CD4-positive, CD25-positive, alpha-beta regulatory T cell (primary cell): ENCODE measurements at regions not wholly inside any gene's neighbourhood (a gene's known extent, or its start where the extent isn't known, plus 50 kb on each side); places are given as distances from the start of the nearest gene placed in this dataset.
"Not testable (repeated sequence)": the region's sequence is repeated elsewhere in the genome, so short reads cannot be mapped to it uniquely, and the experiment has no call there.

Source experiments
- ATAC-seq, 2 donors: fragments of 150-1000 bp; cut with Tn5 transposase; one replicate each; pipeline ENCODE4 v1.10.0; 2021; ENCODE audit warnings: low read depth in 2 of 2, moderate number of reproducible peaks in 2 of 2, moderate library complexity in 1 of 2
- DNase-seq, 3 donors: peaks; one replicate each; pipeline versions ENCODE4 v3.0.0 to v3.0.0-alpha.2; 2012 to 2022; ENCODE audit warnings: mixed read lengths in 1 of 3
- H3K27ac ChIP-seq: one replicate; pipeline ENCODE4 v1.7.0; 2013; ENCODE audit warnings: mild to moderate bottlenecking, low read length; ENCODE audit not compliant: insufficient read depth, poor library complexity, severe bottlenecking
- H3K27me3 ChIP-seq: one replicate; pipeline ENCODE4 v1.7.0; 2013; ENCODE audit warnings: low read length; ENCODE audit not compliant: control insufficient read depth, insufficient read depth
- H3K36me3 ChIP-seq: one replicate; pipeline ENCODE4 v1.7.0; 2013; ENCODE audit warnings: mild to moderate bottlenecking, low read length, moderate library complexity; ENCODE audit not compliant: control insufficient read depth, insufficient read depth
- H3K4me1 ChIP-seq: 2 replicates; pipeline ENCODE4 v1.7.0; 2013; ENCODE audit warnings: mild to moderate bottlenecking, low read length; ENCODE audit not compliant: insufficient read depth, control insufficient read depth, poor library complexity, severe bottlenecking
- H3K4me3 ChIP-seq: one replicate; pipeline ENCODE4 v1.7.0; 2013; ENCODE audit warnings: low read depth, mild to moderate bottlenecking, low read length, moderate library complexity
- H3K9me3 ChIP-seq, 2 experiments: 1 replicate in 1 of 2; 2 replicates in 1 of 2; pipeline ENCODE4 v1.7.0; 2013; ENCODE audit warnings: low read length in 2 of 2, mild to moderate bottlenecking in 1 of 2, moderate library complexity in 1 of 2; ENCODE audit not compliant: control insufficient read depth in 2 of 2
- H3K27ac Mint-ChIP-seq, 3 donors: one replicate each; pipeline ENCODE4 v1.8.0; 2020 to 2022; ENCODE audit warnings: mild to moderate bottlenecking in 3 of 3, mixed read lengths in 3 of 3, moderate library complexity in 2 of 3
- H3K27me3 Mint-ChIP-seq: one replicate; pipeline ENCODE4 v1.8.0; 2022; ENCODE audit warnings: mild to moderate bottlenecking, mixed read lengths
- H3K36me3 Mint-ChIP-seq: one replicate; pipeline ENCODE4 v1.8.0; 2020; ENCODE audit warnings: mixed read lengths
- H3K4me1 Mint-ChIP-seq, 4 donors: one replicate each; pipeline ENCODE4 v1.8.0; 2020 to 2022; ENCODE audit warnings: mixed read lengths in 4 of 4, mild to moderate bottlenecking in 1 of 4
- H3K4me3 Mint-ChIP-seq, 4 donors: one replicate each; pipeline ENCODE4 v1.8.0; 2020 to 2022; ENCODE audit warnings: mild to moderate bottlenecking in 4 of 4, mixed read lengths in 4 of 4, moderate library complexity in 3 of 4
- H3K9me3 Mint-ChIP-seq, 7 donors: one replicate each; pipeline ENCODE4 v1.8.0; 2020 to 2022; ENCODE audit warnings: mixed read lengths in 7 of 7, mild to moderate bottlenecking in 3 of 7, moderate library complexity in 2 of 7

DNA sequence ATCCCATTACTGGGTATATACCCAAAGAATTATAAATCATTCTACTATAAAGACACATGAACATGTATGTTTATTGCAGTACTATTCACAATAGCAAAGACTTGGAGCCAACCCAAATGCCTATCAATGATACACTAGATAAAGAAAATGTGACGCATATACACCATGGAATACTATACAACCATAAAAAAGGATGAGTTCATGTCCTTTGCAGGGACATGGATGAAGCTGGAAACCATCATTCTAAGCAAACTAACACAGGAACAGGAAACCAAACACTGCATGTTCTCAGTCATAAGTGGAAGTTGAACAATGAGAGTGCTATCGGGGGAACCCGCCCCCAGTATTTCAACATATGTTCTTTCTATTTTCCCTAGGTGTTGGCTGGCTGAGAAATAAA lies 232.0 kb downstream of the ZIC3 start:
- not testable (repeated sequence) for H3K36me3 Mint-ChIP-seq, H3K27ac ChIP-seq, H3K27ac Mint-ChIP-seq, DNase-seq, H3K27me3 ChIP-seq, H3K4me1 Mint-ChIP-seq, H3K4me3 ChIP-seq, ATAC-seq, H3K9me3 ChIP-seq, H3K4me3 Mint-ChIP-seq, H3K4me1 ChIP-seq, H3K36me3 ChIP-seq, H3K27me3 Mint-ChIP-seq, H3K9me3 Mint-ChIP-seq

DNA sequence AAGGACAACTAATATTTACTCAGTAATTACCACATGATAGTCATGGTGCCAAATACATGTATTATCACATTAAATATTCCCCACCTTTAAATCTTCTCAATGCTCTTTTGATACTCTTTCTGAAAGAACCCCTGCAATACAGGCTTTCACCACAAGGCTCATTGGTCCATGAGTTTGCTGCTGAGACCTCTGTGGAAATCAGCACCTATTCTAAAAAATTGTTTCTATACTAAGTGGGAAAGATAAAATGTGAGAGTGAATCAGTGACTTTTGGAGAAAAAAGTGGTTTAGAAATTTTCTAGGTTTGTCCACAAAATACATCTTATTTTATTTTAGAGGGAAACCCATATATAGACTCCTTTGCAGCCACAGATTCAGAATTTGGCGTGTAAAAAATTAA lies 257.3 kb downstream of the ZIC3 start:
- H3K36me3 Mint-ChIP-seq = no peaks in the 10 kb centered on the region

DNA sequence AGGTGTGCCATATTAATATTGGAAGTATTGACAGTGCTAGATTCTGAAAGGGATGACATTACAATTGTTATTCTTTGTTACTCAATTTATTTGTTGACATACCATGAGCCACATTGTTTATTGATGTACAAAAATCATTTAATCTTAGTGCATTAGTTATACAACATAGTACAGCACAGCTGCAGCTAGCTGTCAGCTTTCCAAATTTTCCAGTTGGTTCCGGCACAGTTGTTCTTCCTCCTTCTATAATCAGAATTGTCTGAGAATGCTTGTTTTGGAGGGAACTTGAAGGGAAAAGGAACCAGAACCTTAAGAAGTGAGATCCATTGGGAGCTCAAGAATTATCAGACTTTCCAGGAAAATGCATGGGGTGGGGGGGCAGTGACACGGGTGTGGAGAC lies 281.4 kb downstream of the ZIC3 start:
- DNase-seq (no peak), ATAC-seq (no peak)
- no peaks in the 10 kb centered on the region for H3K9me3 ChIP-seq
- H3K27me3 ChIP-seq = no peaks in the 10 kb centered on the region
- no peaks in the 10 kb centered on the region for H3K36me3 ChIP-seq
- no peaks in the 10 kb centered on the region for H3K4me1 ChIP-seq
- H3K27ac ChIP-seq = no peak overlapping the region
- Mint-ChIP-seq H3K4me1 (no peaks in the 10 kb centered on the region), H3K36me3 (no peaks in the 10 kb centered on the region), H3K27me3 (no peaks in the 10 kb centered on the region), H3K9me3 (peaks cover 0 to 1% (median 0%) of the 10 kb centered on the region in 7 donors), H3K4me3 (no peak overlapping the region), H3K27ac (no peak overlapping the region)
- no peak overlapping the region for H3K4me3 ChIP-seq

More for the DNA sequence above, 257.3 kb downstream of the ZIC3 start:
- Histone ChIP-seq H3K4me1 (no peaks in the 10 kb centered on the region), H3K36me3 (no peaks in the 10 kb centered on the region), H3K27me3 (no peaks in the 10 kb centered on the region), H3K4me3 (no peak overlapping the region), H3K27ac (no peak overlapping the region), H3K9me3 (no peaks in the 10 kb centered on the region)
- DNase-seq (no peak), ATAC-seq (no peak)
- no peak overlapping the region for H3K27ac Mint-ChIP-seq
- no peaks in the 10 kb centered on the region for H3K4me1 Mint-ChIP-seq
- H3K4me3 Mint-ChIP-seq = no peak overlapping the region
- H3K9me3 Mint-ChIP-seq = peaks cover 0 to 1% (median 0%) of the 10 kb centered on the region in 7 donors
- no peaks in the 10 kb centered on the region for H3K27me3 Mint-ChIP-seq

DNA sequence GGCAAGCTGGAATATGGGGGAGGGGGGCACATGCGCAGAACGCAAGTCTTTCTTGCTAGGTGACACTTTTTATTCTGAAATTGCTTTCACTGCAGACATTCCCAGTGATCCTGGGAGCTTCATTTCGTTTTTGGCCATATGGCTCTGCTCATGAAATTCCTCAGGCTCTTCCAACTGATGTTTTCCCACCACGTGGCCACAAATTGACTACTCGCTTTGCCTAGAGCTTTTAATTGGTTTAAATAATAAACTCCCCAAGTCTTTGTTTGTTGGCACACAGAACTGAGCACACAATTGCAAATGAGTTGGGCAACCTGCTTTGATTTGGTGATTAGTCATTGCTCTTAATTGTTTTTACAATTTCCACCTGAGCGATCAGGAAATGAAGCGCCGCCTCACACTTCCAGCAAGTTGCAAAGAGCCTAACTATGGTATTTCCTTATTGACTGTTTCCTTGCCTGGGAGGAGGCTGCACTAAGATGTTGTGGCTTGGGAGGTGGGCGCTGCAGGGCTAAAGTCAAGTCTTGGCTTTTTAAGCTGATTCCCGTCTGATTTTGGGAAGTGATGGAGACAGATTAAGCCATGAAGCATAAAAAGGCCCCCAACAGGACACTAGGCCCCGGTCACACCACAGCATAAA lies 282.5 kb downstream of the ZIC3 start:
- ATAC-seq = no peak
- no peaks in the 10 kb centered on the region for H3K4me1 ChIP-seq
- no peak overlapping the region for H3K4me3 ChIP-seq
- H3K36me3 Mint-ChIP-seq = no peaks in the 10 kb centered on the region
- no peaks in the 10 kb centered on the region for H3K4me1 Mint-ChIP-seq
- no peak overlapping the region for H3K4me3 Mint-ChIP-seq
- peaks cover 0 to 1% (median 0%) of the 10 kb centered on the region in 7 donors for H3K9me3 Mint-ChIP-seq
- no peak overlapping the region for H3K27ac ChIP-seq
- H3K36me3 ChIP-seq = no peaks in the 10 kb centered on the region
- no peak overlapping the region for H3K27ac Mint-ChIP-seq
- no peak for DNase-seq
- no peaks in the 10 kb centered on the region for H3K27me3 Mint-ChIP-seq
- no peaks in the 10 kb centered on the region for H3K27me3 ChIP-seq
- H3K9me3 ChIP-seq = no peaks in the 10 kb centered on the region

GRCh38 chrX:137852502-137852901 lies 286.6 kb downstream of the ZIC3 start:
- H3K36me3 Mint-ChIP-seq = no peaks in the 10 kb centered on the region
- peaks cover 0 to 6% (median 0%) of the 10 kb centered on the region in 7 donors for H3K9me3 Mint-ChIP-seq

DNA sequence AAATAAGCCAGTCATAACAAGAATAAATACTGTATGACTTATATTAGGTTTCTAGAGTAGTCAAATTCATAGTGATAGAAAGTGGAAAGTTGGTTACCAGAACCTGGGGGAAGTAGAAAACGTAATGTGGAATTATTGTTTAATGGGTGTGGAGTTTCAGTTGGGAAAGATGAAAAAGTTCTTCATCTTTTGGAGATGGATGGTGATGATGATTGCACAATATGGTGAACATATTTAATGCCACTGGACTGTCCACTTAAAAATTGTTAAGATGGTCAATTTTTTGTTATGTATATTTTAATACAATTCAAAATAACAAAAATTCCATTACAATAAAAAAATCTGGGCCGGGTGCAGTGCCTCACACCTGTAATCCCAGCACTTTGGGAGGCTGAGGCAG lies 289.6 kb downstream of the ZIC3 start:
- Histone ChIP-seq H3K27me3 (no peaks in the 10 kb centered on the region), H3K27ac (no peak overlapping the region), H3K9me3 (no peaks in the 10 kb centered on the region), H3K4me3 (no peak overlapping the region), H3K4me1 (no peaks in the 10 kb centered on the region), H3K36me3 (no peaks in the 10 kb centered on the region)
- no peak overlapping the region for H3K4me3 Mint-ChIP-seq
- H3K4me1 Mint-ChIP-seq = no peaks in the 10 kb centered on the region
- H3K9me3 Mint-ChIP-seq = peaks cover 0 to 8% (median 0%) of the 10 kb centered on the region in 7 donors
- no peaks in the 10 kb centered on the region for H3K36me3 Mint-ChIP-seq
- H3K27ac Mint-ChIP-seq = no peak overlapping the region
- DNase-seq (no peak), ATAC-seq (no peak)
- no peaks in the 10 kb centered on the region for H3K27me3 Mint-ChIP-seq

More at GRCh38 chrX:137852502-137852901, 286.6 kb downstream of the ZIC3 start:
- H3K27me3 Mint-ChIP-seq = no peaks in the 10 kb centered on the region
- H3K4me3 ChIP-seq = no peak overlapping the region
- DNase-seq = no peak
- no peak overlapping the region for H3K27ac ChIP-seq
- no peaks in the 10 kb centered on the region for H3K4me1 Mint-ChIP-seq
- H3K4me3 Mint-ChIP-seq = no peak overlapping the region
- H3K4me1 ChIP-seq = no peaks in the 10 kb centered on the region
- H3K36me3 ChIP-seq = no peaks in the 10 kb centered on the region
- H3K9me3 ChIP-seq = no peaks in the 10 kb centered on the region
- H3K27ac Mint-ChIP-seq = no peak overlapping the region
- no peak for ATAC-seq
- H3K27me3 ChIP-seq = no peaks in the 10 kb centered on the region

DNA sequence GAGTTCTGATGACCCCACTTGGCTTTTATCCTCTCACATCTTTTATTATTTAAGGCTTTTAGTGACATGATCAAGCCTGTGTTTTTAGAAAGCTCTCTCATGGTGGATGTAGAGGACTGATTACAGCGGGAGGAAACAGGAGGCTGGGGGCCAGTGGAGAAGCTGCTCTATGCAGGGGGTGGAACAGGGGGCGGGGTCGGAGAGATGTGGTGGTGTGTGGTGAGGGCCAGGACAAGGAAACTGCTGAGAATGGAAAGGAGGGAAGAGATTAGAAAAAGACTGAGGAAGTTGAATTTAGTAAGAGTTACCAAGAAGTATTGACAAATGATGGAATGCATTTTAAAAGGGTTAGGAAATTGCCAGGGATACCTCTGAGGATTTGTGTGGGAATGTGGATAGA lies 292.2 kb downstream of the ZIC3 start:
- Histone ChIP-seq H3K4me1 (no peaks in the 10 kb centered on the region), H3K27me3 (no peaks in the 10 kb centered on the region), H3K27ac (no peak overlapping the region), H3K4me3 (no peak overlapping the region), H3K36me3 (no peaks in the 10 kb centered on the region), H3K9me3 (no peaks in the 10 kb centered on the region)
- no peak overlapping the region for H3K27ac Mint-ChIP-seq
- no peak overlapping the region for H3K4me3 Mint-ChIP-seq
- H3K27me3 Mint-ChIP-seq = no peaks in the 10 kb centered on the region
- no peaks in the 10 kb centered on the region for H3K36me3 Mint-ChIP-seq
- no peaks in the 10 kb centered on the region for H3K4me1 Mint-ChIP-seq
- peaks cover 0 to 8% (median 0%) of the 10 kb centered on the region in 7 donors for H3K9me3 Mint-ChIP-seq
- ATAC-seq = no peak
- DNase-seq = no peak

GRCh38 chrX:137878401-137878800 lies 312.5 kb downstream of the ZIC3 start:
- Histone ChIP-seq H3K4me1 (no peaks in the 10 kb centered on the region), H3K36me3 (no peaks in the 10 kb centered on the region), H3K27me3 (no peaks in the 10 kb centered on the region), H3K9me3 (no peaks in the 10 kb centered on the region), H3K27ac (no peak overlapping the region), H3K4me3 (no peak overlapping the region)
- Mint-ChIP-seq H3K4me1 (no peaks in the 10 kb centered on the region), H3K9me3 (peaks cover 0 to 7% (median 0%) of the 10 kb centered on the region in 7 donors), H3K27me3 (no peaks in the 10 kb centered on the region), H3K36me3 (no peaks in the 10 kb centered on the region), H3K4me3 (no peak overlapping the region), H3K27ac (no peak overlapping the region)
- ATAC-seq (no peak), DNase-seq (no peak)
